H9 (cell line): ENCODE measurements at regions not wholly inside any gene's neighbourhood (a gene's known extent, or its start where the extent isn't known, plus 50 kb on each side); places are given as distances from the start of the nearest gene placed in this dataset.

Source experiments
- DNase-seq: peaks from one replicate; pipeline ENCODE4 v3.0.0-alpha.2; 2017
- H2AFZ ChIP-seq: one replicate; pipeline ENCODE4 v1.6.1; 2013; ENCODE audit warnings: mild to moderate bottlenecking, low read length, control low read depth, moderate library complexity
- H2AK5ac ChIP-seq: 2 replicates; pipeline ENCODE4 v1.6.1; 2013; ENCODE audit warnings: low read length, control low read depth, mixed read lengths; ENCODE audit not compliant: insufficient read length
- H2BK120ac ChIP-seq: one replicate; pipeline ENCODE4 v1.6.1; 2013; ENCODE audit warnings: low read depth, mild to moderate bottlenecking, low read length, control low read depth, inconsistent platforms; ENCODE audit not compliant: poor library complexity, severe bottlenecking
- H2BK12ac ChIP-seq: 2 replicates; pipeline ENCODE4 v1.6.1; 2013; ENCODE audit warnings: low read length, control low read depth, mixed read lengths, low read depth; ENCODE audit not compliant: insufficient read length
- H2BK15ac ChIP-seq: 2 replicates; pipeline ENCODE4 v1.6.1; 2013; ENCODE audit warnings: low read depth, low read length, control low read depth
- H2BK20ac ChIP-seq: one replicate; pipeline ENCODE4 v1.6.1; 2013; ENCODE audit warnings: low read depth, mild to moderate bottlenecking, low read length, control low read depth, inconsistent platforms; ENCODE audit not compliant: poor library complexity, severe bottlenecking
- H2BK5ac ChIP-seq: 2 replicates; pipeline ENCODE4 v1.6.1; 2013; ENCODE audit warnings: low read length, control low read depth, mixed read lengths; ENCODE audit not compliant: insufficient read length
- H3K14ac ChIP-seq: 2 replicates; pipeline ENCODE4 v1.6.1; 2013; ENCODE audit warnings: low read length, control low read depth; ENCODE audit not compliant: insufficient read depth
- H3K18ac ChIP-seq: 2 replicates; pipeline ENCODE4 v1.6.1; 2013; ENCODE audit warnings: low read depth, mild to moderate bottlenecking, mixed read lengths, low read length, control low read depth; ENCODE audit not compliant: insufficient read length
- H3K23ac ChIP-seq: 2 replicates; pipeline ENCODE4 v1.6.1; 2013; ENCODE audit warnings: low read length, control low read depth, mixed read lengths, low read depth; ENCODE audit not compliant: insufficient read length
- H3K23me2 ChIP-seq: 2 replicates; pipeline ENCODE4 v1.6.1; 2013; ENCODE audit warnings: low read depth, mild to moderate bottlenecking, mixed read lengths, low read length, control low read depth; ENCODE audit not compliant: insufficient read length, poor library complexity, severe bottlenecking
- H3K27ac ChIP-seq: 2 replicates; pipeline ENCODE4 v1.5.1; 2013; ENCODE audit warnings: low read length, control low read depth, mixed read lengths, low read depth; ENCODE audit not compliant: insufficient read length
- H3K27me3 ChIP-seq: 2 replicates; pipeline ENCODE4 v1.6.1; 2013; ENCODE audit warnings: low read length, control low read depth, inconsistent platforms; ENCODE audit not compliant: insufficient read depth
- H3K4ac ChIP-seq: 2 replicates; pipeline ENCODE4 v1.6.1; 2013; ENCODE audit warnings: low read depth, mild to moderate bottlenecking, control low read depth, inconsistent platforms, low read length, moderate library complexity
- H3K4me1 ChIP-seq: 2 replicates; pipeline ENCODE4 v1.6.1; 2013; ENCODE audit warnings: low read length, control low read depth, inconsistent platforms; ENCODE audit not compliant: insufficient read depth
- H3K4me2 ChIP-seq: 2 replicates; pipeline ENCODE4 v1.6.1; 2013; ENCODE audit warnings: low read length, control low read depth, mixed read lengths; ENCODE audit not compliant: insufficient read length, insufficient read depth
- H3K56ac ChIP-seq: 2 replicates; pipeline ENCODE4 v1.6.1; 2013; ENCODE audit warnings: low read depth, mild to moderate bottlenecking, mixed read lengths, low read length, control low read depth; ENCODE audit not compliant: insufficient read length
- H3K79me1 ChIP-seq: 2 replicates; pipeline ENCODE4 v1.6.1; 2013; ENCODE audit warnings: low read depth, mild to moderate bottlenecking, moderate library complexity, low read length, control low read depth, inconsistent platforms; ENCODE audit not compliant: insufficient read depth, poor library complexity, severe bottlenecking
- H3K79me2 ChIP-seq: 2 replicates; pipeline ENCODE4 v1.6.1; 2013; ENCODE audit warnings: low read length, control low read depth, inconsistent platforms; ENCODE audit not compliant: insufficient read depth
- H3K9ac ChIP-seq: 2 replicates; pipeline ENCODE4 v1.6.1; 2013; ENCODE audit warnings: low read length, control low read depth, mixed read lengths; ENCODE audit not compliant: insufficient read length; ENCODE audit errors: extremely low read depth
- H3K9me3 ChIP-seq: one replicate; pipeline ENCODE4 v1.6.1; 2013; ENCODE audit warnings: low read depth, low read length, inconsistent platforms; ENCODE audit not compliant: control insufficient read depth
- H3T11ph ChIP-seq: one replicate; pipeline ENCODE4 v1.6.1; 2013; ENCODE audit warnings: mild to moderate bottlenecking, low read length, control low read depth, inconsistent platforms
- H4K20me1 ChIP-seq: one replicate; pipeline ENCODE4 v1.6.1; 2013; ENCODE audit not compliant: control insufficient read depth, insufficient read length, insufficient read depth
- H4K5ac ChIP-seq: 2 replicates; pipeline ENCODE4 v1.6.1; 2013; ENCODE audit warnings: low read depth, mild to moderate bottlenecking, mixed read lengths, low read length, control low read depth; ENCODE audit not compliant: insufficient read length
- H4K8ac ChIP-seq: replicated peaks from 2 replicates; pipeline ENCODE4 v1.6.1; 2013; ENCODE audit warnings: low read length, control low read depth, mixed read lengths, low read depth; ENCODE audit not compliant: insufficient read length
- H4K91ac ChIP-seq: 2 replicates; pipeline ENCODE4 v1.6.1; 2013; ENCODE audit warnings: low read depth, mild to moderate bottlenecking, moderate library complexity, mixed read lengths, low read length, control low read depth; ENCODE audit not compliant: insufficient read length
- H3K27ac Mint-ChIP-seq, 3 experiments: 2 replicates in 2 of 3; 3 replicates in 1 of 3; pipeline ENCODE4 v1.8.0; 2020 to 2021; ENCODE audit warnings: mixed read lengths in 3 of 3, mild to moderate bottlenecking in 1 of 3, moderate library complexity in 1 of 3
- H3K27me3 Mint-ChIP-seq: 2 replicates; pipeline ENCODE4 v1.8.0; 2021; ENCODE audit warnings: low read depth, mild to moderate bottlenecking, moderate library complexity, mixed read lengths
- H3K36me3 Mint-ChIP-seq, 3 experiments: 2 replicates in 2 of 3; 3 replicates in 1 of 3; pipeline ENCODE4 v1.8.0; 2020 to 2021; ENCODE audit warnings: low read depth in 3 of 3, mixed read lengths in 3 of 3; ENCODE audit not compliant: insufficient read depth in 1 of 3
- H3K4me1 Mint-ChIP-seq, 2 experiments: 2 replicates each; pipeline ENCODE4 v1.8.0; 2020; ENCODE audit warnings: mixed read lengths in 2 of 2
- H3K4me3 Mint-ChIP-seq, 2 experiments: 2 replicates in 1 of 2; 3 replicates in 1 of 2; pipeline ENCODE4 v1.8.0; 2020 to 2021; ENCODE audit warnings: mild to moderate bottlenecking in 2 of 2, mixed read lengths in 2 of 2, moderate library complexity in 1 of 2
- H3K9me3 Mint-ChIP-seq, 2 experiments: 2 replicates in 1 of 2; 3 replicates in 1 of 2; pipeline ENCODE4 v1.8.0; 2020; ENCODE audit warnings: mild to moderate bottlenecking in 2 of 2, mixed read lengths in 2 of 2, moderate library complexity in 1 of 2
- CTCF ChIP-seq: fragments of 200-600 bp; sonication (generic); conservative IDR thresholded peaks from 3 replicates; pipeline ENCODE4 v1.8.0; 2021; ENCODE audit warnings: antibody characterized with exemption, mild to moderate bottlenecking

- Mint-ChIP-seq H3K4me3 (no peak overlapping the region), H3K36me3 (no peaks in the 10 kb centered on the region), H3K27me3 (no peaks in the 10 kb centered on the region), H3K4me1 (peaks cover 0 to 8% of the 10 kb centered on the region in 2 experiments; a peak in 2 of 4 replicates), H3K27ac (no peak overlapping the region), H3K9me3 (no peaks in the 10 kb centered on the region)
- Histone ChIP-seq H2AK5ac (no peak overlapping the region), H2BK20ac (no peak overlapping the region), H3K4ac (no peak overlapping the region), H3K79me2 (no peaks in the 10 kb centered on the region), H4K8ac (no peak overlapping the region), H4K5ac (no peak overlapping the region), H3K27me3 (no peaks in the 10 kb centered on the region), H4K20me1 (no peaks in the 10 kb centered on the region), H3T11ph (no peak overlapping the region), H3K23ac (no peak overlapping the region), H3K9ac (no peak overlapping the region), H3K18ac (no peak overlapping the region), H3K4me1 (no peaks in the 10 kb centered on the region), H2BK12ac (no peak overlapping the region), H4K91ac (no peak overlapping the region), H3K79me1 (no peaks in the 10 kb centered on the region), H2BK5ac (no peak overlapping the region), H3K14ac (no peak overlapping the region), H3K56ac (no peak overlapping the region), H2BK120ac (no peak overlapping the region), H2AFZ (no peak overlapping the region), H3K23me2 (no peaks in the 10 kb centered on the region), H2BK15ac (no peak overlapping the region), H3K27ac (no peak overlapping the region), H3K4me2 (no peak overlapping the region), H3K9me3 (no peaks in the 10 kb centered on the region)
- TF ChIP-seq CTCF, result no peak
- DNase-seq, result no peak
These were observed 470.0 kb downstream of the FAT4 start for GRCh38 chr4:125784741-125785140.
